ENCODE measurements at regions not wholly inside any gene's neighbourhood (a gene's known extent, or its start where the extent isn't known, plus 50 kb on each side); places are given as distances from the start of the nearest gene placed in this dataset.

GRCh38 chr3:146322216-146322817 is 71.4 kb upstream of the PLSCR4 start:
- TF ChIP-seq CTCF (IDR thresholded peaks at IDR 0.05; ENCODE audit: borderline replicate concordance, extremely low read depth, low read length, poor library complexity, severe bottlenecking): no peak
- no peak for TF ChIP-seq EZH2 (IDR thresholded peaks at IDR 0.05; ENCODE audit: borderline replicate concordance, low read depth, low read length, severe bottlenecking)

All from DND-41 (cell line).